Ishikawa (cell line): ENCODE measurements at regions not wholly inside any gene's neighbourhood (a gene's known extent, or its start where the extent isn't known, plus 50 kb on each side); places are given as distances from the start of the nearest gene placed in this dataset.

Experiments
- CEBPB ChIP-seq: IDR thresholded peaks from 2 replicates; pipeline ENCODE4 v1.6.1; 2012
- CREB1 ChIP-seq: IDR thresholded peaks from 2 replicates; pipeline ENCODE4 v1.6.1; 2012; ENCODE audit warnings: low read depth
- EGR1 ChIP-seq: IDR thresholded peaks from 2 replicates; pipeline ENCODE4 v1.6.1; 2012
- EP300 ChIP-seq: IDR thresholded peaks from 2 replicates; pipeline ENCODE4 v1.6.1; 2012; ENCODE audit warnings: borderline replicate concordance
- FOXM1 ChIP-seq: IDR thresholded peaks from 2 replicates; pipeline ENCODE4 v1.6.1; 2012; ENCODE audit warnings: low read depth, borderline replicate concordance
- NFIC ChIP-seq: IDR thresholded peaks from 2 replicates; pipeline ENCODE4 v1.6.1; 2012
- RAD21 ChIP-seq: IDR thresholded peaks from 2 replicates; pipeline ENCODE4 v1.6.1; 2012; ENCODE audit warnings: low read depth
- REST ChIP-seq: IDR thresholded peaks from 2 replicates; pipeline ENCODE4 v1.6.1; 2012; ENCODE audit warnings: low read depth, mild to moderate bottlenecking
- TAF1 ChIP-seq: IDR thresholded peaks from 2 replicates; pipeline ENCODE4 v1.6.1; 2012; ENCODE audit warnings: low read depth, mild to moderate bottlenecking
- TCF12 ChIP-seq: IDR thresholded peaks from 2 replicates; pipeline ENCODE4 v1.6.1; 2012; ENCODE audit warnings: low read depth
- TEAD4 ChIP-seq: IDR thresholded peaks from 2 replicates; pipeline ENCODE4 v1.6.1; 2012
- YY1 ChIP-seq: IDR thresholded peaks from 2 replicates; pipeline ENCODE4 v1.6.1; 2012; ENCODE audit warnings: low read depth
- ZBTB7A ChIP-seq: IDR thresholded peaks from 2 replicates; pipeline ENCODE4 v1.6.1; 2012; ENCODE audit warnings: low read depth
- TF ChIP-seq, protein P1 (sequence below): IDR thresholded peaks from 2 replicates; pipeline ENCODE4 v1.6.1; 2012
- TF ChIP-seq, protein P2 (sequence below): IDR thresholded peaks from 2 replicates; pipeline ENCODE4 v1.6.1; 2012

- TF ChIP-seq REST = no peak
- TF ChIP-seq EP300 = no peak
- TF ChIP-seq FOXM1 = no peak
- TF ChIP-seq ZBTB7A = no peak
- TF ChIP-seq TEAD4 = no peak
- TF ChIP-seq TAF1 = no peak
- TF ChIP-seq TCF12 = no peak
- TF ChIP-seq, protein P1, sequence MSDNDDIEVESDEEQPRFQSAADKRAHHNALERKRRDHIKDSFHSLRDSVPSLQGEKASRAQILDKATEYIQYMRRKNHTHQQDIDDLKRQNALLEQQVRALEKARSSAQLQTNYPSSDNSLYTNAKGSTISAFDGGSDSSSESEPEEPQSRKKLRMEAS = no peak
- no peak for TF ChIP-seq RAD21
- TF ChIP-seq, protein P2, sequence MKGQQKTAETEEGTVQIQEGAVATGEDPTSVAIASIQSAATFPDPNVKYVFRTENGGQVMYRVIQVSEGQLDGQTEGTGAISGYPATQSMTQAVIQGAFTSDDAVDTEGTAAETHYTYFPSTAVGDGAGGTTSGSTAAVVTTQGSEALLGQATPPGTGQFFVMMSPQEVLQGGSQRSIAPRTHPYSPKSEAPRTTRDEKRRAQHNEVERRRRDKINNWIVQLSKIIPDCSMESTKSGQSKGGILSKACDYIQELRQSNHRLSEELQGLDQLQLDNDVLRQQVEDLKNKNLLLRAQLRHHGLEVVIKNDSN = no peak
Observed at GRCh38 chr17:13135506-13135905, 117.7 kb upstream of the ELAC2 start.

DNA sequence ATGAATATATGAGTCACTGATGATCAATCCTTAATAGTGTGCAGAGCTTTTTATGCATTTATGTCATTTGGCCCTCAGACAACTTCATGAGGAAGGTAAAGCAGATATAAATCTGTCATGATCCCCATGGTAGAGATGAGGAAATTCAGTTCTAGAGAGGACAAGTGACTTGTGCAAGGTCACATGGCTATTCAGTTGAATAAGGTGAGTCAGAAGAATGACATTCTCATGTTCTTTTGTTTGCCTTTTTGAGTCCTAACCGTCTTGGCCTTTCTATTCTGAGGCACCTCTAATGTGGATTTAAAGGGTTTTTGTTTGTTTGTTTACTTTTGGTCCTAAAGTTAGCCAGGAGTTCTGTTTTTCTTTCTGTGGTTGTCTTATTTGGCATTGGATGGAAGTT lies 116.2 kb upstream of the ELAC2 start:
- no peak for TF ChIP-seq YY1
- TF ChIP-seq, protein P2 = no peak

DNA sequence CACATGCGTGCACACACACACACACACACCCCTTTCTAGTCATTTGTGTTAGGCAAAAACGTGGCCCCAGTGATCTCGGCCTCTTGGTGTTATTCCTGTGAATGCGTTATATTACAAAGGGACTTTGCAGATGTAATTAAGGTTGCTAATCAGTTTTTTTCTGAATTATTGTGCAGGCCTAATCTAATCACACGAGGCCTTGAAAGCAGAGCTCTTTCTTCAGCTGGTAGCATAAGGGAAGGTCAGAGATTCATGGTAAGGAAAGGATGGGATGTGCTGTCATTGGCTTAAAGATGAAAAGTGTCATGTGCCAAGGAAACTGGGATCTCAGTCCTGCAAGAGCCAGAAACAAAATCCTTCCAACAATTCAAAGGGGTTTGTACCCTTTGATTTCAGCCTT lies 113.4 kb upstream of the ELAC2 start:
- TF ChIP-seq RAD21 (no peak), TEAD4 (no peak), NFIC (no peak), CEBPB (no peak), REST (no peak), TCF12 (no peak), FOXM1 (no peak), YY1 (no peak), ZBTB7A (no peak), EP300 (no peak)
- TF ChIP-seq, protein P1 = no peak

- TF ChIP-seq, protein P1 = no peak
- no peak for TF ChIP-seq EGR1
- TF ChIP-seq ZBTB7A = no peak
- no peak for TF ChIP-seq CEBPB
- no peak for TF ChIP-seq REST
- TF ChIP-seq, protein P2 = no peak
- TF ChIP-seq TAF1 = no peak
- no peak for TF ChIP-seq RAD21
- TF ChIP-seq TEAD4 = no peak
- no peak for TF ChIP-seq FOXM1
- TF ChIP-seq YY1 = no peak
- TF ChIP-seq NFIC = no peak
- no peak for TF ChIP-seq EP300
- no peak for TF ChIP-seq TCF12
- TF ChIP-seq CREB1 = no peak
Observed at GRCh38 chr17:13129356-13129755, 111.5 kb upstream of the ELAC2 start.
